IPS-18c (cell line): ENCODE measurements at regions not wholly inside any gene's neighbourhood (a gene's known extent, or its start where the extent isn't known, plus 50 kb on each side); places are given as distances from the start of the nearest gene placed in this dataset.

Source experiments
- H3K4me3 ChIP-seq: 2 replicates; pipeline ENCODE4 v1.7.0; 2013; ENCODE audit warnings: low read depth, mild to moderate bottlenecking, low read length, moderate library complexity; ENCODE audit not compliant: insufficient read depth
- H3K9me3 ChIP-seq: one replicate; pipeline ENCODE4 v1.6.1; 2013; ENCODE audit warnings: mild to moderate bottlenecking, low read length, moderate library complexity; ENCODE audit not compliant: control insufficient read depth, insufficient read depth

DNA sequence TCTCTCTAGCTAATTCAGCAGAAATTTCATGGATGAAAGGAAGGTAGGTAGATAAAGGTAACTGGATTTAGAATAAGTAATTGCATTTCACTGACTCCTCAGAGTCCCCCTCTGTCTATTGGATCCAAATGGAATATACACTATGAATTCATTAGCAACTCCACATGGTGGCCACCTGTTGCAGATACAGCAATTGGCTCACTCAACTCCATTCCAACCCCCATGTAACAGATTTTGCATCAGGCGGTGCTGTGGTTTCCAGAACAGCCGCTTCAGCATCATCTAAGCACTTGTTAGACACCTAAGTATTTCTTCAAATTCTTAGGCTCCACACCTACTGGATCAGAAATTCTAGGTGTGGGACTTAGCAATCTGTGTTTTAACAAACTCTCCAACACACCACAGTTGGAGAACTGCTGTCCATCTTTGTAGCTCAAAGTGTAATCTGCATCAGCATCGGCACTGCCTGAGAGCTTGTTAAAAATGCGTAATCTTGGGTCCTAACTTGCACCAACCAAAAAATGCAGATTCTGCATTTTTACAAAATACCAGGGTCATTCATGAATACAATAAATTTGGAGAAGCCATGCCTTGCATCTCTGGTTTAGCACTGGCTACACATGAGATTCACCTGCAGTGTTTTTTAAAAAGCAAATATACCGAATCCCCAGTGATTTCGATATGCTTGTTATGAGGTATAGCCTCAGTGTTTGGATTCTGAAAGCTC, 413.8 kb upstream of the CD180 start:
- H3K9me3 ChIP-seq: no peaks in the 10 kb centered on the region
- H3K4me3 ChIP-seq: no peak overlapping the region

DNA sequence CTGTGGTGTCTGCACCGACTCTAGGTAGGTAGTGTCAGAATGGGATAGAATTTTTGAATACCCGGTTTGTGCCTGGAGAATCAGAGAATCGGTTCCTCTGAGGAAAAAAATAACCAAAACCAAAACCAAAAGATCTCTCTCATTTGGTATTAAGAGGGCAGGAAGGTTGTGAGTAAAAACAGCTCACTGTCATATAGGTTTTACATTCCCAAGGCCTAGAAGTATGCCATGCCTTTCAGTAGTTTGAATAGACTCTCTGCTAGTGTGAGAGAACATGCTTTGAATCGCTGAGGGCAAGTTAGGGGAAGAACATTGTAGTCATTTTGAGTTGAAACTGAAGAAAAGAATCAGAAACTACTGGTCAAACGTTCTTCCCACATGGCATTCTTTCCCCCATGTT, 411.4 kb upstream of the CD180 start:
- Histone ChIP-seq H3K9me3 (peaks cover 2% of the 10 kb centered on the region), H3K4me3 (no peak overlapping the region)

DNA sequence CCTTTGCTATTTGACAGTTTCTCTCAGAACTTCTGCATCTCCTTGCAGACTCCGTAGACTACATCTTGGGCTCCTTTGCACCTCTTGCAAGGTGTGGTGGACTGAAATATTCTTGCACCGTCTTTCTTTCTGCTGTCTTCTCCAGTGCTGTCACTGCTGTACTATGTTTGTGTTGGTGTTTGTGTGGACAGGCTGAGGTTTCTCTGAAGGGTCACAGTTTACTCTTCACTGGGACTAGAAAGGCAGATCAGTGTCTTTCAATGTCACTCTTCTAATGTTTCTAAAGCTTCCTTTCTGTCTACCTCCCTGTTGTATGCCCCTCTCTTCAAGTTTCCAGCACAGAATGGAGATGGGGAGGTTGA, 410.0 kb upstream of the CD180 start:
- Histone ChIP-seq H3K9me3 (peaks cover 2% of the 10 kb centered on the region), H3K4me3 (no peak overlapping the region)

DNA sequence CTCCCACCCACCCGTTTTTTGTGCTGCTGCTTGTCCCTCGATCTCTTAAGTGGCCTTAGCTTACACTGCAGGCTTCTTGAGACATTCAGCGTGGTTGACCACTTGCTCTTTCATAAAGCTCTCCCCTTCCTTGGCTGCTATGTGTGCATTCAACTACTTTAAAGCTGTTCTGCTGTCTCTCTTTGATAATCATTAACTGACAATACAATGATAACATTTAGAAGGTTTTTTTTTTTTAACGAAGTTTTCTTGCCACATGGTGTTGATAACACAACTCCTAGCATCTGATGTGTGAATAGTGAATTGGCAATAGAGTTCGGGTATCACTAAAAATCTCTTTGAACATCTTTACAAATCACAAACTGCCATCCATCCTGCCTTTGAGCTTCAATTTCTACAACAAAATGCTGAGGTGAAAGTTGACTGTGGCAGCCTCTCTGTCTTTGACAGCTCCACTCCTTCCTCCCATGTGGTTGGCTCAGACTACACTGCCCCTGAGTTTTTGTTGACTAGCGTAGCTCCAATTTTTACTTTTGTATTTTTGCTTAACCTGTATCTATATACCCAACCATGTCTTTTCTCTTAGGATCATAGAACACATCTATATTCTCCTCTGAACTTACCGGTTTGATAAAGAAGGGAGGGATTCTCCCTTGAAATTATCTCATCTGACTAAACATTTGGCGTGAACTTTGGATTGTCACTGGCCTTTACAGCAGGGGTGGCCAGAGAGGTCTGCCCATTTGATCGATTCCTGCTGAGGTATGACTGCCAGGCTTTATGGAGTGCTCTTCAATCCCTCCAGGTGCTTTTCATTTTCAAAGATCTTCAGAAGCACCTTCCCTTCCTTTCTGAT, 409.4 kb upstream of the CD180 start:
- no peak overlapping the region for H3K4me3 ChIP-seq
- H3K9me3 ChIP-seq: peaks cover 2% of the 10 kb centered on the region

DNA sequence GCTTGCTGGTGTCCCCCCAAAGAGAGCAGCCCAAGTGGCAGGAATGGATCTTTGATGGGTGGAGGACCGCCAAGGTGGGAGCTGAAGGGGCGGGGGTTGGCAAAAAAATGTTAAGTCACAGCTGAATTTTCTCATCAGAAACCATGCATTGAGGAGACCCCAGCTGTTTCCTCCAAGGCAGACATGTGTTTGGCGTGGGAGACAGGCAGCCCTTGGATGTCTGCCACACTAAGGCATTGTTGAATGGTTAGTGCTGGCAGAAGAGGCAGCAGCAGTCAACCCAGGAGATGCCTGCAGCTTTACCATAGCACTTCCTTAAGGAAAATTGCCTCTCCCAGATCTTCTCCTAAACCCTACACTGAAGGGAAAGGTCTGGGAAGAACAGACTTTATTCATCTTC, 394.9 kb upstream of the CD180 start:
- Histone ChIP-seq H3K9me3 (no peaks in the 10 kb centered on the region), H3K4me3 (no peak overlapping the region)

DNA sequence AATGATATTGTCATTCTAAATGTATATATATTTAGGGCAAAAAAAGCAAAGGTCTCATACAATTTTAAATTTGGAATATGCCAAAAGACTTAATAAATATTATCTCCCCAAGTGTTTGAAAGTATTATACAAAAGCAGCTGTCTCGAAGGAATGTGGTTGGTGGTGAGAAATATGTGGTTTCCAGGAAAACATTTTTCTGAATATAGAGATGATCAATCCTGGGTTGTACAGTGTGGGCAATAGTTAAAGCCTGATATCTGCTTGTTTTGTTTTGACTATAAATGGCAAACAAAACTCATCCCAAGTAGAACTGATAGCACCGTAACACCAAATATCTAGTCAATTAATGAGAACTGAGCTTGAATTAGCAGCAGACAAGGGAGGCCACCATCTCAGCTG, 391.8 kb upstream of the CD180 start:
- H3K9me3 ChIP-seq: no peaks in the 10 kb centered on the region

DNA sequence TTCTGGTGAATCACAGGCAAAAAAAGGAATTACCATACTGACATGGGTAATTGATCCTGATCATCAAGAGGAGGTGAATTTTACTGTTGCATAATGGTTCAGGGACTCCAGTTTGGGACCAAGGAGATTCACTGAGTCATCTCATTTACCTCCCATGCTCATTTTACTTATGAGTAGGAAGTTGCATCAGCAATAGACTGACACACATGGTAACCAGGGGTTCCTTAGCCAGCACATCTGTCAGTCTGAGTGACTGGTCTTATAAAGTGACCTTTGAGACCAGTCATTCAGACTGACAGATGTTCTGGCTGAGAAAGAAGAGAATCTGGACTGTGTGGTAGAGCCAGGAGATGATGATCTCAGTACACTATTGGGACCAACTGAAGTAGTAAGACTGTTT, 384.6 kb upstream of the CD180 start:
- Histone ChIP-seq H3K9me3 (no peaks in the 10 kb centered on the region), H3K4me3 (no peak overlapping the region)

More for the DNA sequence above, 391.8 kb upstream of the CD180 start:
- no peak overlapping the region for H3K4me3 ChIP-seq

DNA sequence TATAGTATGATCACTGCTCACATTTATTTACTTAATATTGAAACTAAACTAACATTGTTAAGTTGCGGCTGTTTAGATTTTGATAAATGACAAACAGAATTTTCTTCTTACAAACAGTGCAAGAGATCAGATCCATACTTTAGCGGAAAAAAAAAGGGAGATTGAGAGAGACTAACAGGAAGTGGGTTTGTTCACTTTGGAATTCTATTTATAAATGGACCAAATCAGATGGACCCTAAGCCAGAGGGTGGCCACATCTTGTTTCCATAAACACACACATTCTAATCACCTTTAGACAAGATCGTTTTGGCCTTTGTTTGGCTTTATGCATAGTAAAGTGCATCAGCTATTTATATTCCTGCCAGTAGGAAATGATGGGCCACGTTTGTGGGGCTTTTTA, 381.4 kb upstream of the CD180 start:
- H3K9me3 ChIP-seq: no peaks in the 10 kb centered on the region
- no peak overlapping the region for H3K4me3 ChIP-seq

DNA sequence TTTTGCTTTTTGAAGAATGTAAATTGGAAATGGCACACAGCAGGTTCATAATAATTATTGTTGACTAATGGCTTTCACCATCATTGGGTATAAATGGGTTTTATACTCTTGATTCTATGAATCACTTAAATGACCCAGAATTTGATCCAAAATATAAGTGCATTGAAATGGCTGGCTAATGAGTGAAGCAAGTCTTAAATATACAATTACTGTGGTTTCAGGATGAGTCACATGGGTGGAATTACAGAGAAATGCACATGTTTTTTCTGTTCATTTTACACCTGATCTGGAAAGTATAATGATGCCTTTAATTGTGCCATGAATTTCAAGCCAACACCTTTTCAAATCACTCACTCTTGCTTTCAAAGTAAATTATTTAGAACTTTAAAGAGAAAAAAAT, 380.8 kb upstream of the CD180 start:
- Histone ChIP-seq H3K9me3 (no peaks in the 10 kb centered on the region), H3K4me3 (no peak overlapping the region)

DNA sequence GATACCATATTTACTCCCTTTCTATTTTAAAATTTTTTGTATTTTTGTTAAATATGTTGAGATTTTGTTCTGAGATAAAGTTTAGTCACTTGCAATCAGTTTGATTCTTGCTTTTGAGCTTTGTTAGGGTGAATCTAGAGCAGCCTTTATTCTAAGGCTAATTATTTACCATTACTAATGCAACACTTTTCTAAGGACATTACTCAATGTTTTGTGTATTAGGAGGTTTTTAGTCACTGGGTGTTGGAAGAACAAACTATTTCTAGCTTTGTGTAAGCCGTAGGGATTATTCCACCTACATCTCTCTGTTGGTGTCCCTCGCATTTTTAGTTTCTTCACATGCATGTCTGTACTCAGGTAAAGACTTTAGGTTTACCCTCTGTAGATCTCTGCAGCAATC, 379.5 kb upstream of the CD180 start:
- H3K4me3 ChIP-seq: no peak overlapping the region
- H3K9me3 ChIP-seq: no peaks in the 10 kb centered on the region

DNA sequence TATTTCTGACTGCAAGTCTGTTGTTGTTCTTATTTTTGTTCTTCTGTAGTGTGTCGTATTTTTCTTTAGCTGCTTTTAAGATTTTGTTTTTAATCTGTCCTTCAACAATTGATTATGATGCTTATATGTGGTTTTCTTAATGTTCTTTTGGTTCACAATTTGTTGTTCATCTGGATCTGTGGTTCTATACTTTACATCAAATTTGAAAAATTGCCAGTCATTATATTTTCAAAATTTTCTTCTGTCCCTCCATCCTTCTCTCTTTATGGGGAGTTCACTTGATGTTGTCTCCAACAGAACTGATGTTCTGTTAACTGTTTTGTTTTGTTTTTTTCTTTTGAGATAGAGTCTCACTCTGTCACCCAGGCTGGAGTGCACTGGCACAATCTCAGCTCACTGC, 378.5 kb upstream of the CD180 start:
- Histone ChIP-seq H3K9me3 (no peaks in the 10 kb centered on the region), H3K4me3 (no peak overlapping the region)

DNA sequence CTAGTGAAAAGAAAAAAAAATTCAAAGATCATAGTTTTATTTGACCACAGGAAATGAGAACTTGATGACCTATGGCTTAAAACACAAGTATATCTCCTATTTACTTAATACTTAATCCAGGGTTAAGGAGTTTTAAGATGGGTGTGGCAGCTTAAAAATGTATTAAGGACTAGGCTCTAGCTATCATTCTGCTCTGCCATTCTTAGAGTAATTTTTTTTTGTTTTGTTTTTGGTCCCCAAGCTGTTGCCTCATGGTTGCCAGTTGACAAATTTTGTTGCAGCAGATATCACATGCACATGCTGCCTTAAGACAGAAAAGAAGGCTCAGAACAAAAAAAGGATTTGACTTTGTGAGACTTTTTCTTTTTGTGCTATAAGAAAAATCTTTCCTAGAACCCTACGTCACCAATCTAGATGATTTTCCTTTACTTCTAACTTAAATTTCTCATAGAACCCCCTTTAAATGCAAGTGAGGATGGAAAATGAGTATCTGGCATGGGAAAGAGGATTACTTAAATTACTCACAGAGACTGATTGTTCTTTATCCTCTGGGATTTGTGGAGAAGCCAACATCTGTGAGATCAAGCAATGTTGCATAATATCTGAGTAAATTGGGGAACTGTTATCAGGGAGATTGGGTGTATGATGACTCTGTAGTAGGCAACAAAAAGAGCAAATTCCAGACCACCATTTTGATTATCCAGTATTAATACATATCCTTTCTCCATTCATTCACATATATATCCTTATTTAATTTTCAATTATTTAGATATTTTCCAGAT, 364.7 kb upstream of the CD180 start:
- no peak overlapping the region for H3K4me3 ChIP-seq
- no peaks in the 10 kb centered on the region for H3K9me3 ChIP-seq

DNA sequence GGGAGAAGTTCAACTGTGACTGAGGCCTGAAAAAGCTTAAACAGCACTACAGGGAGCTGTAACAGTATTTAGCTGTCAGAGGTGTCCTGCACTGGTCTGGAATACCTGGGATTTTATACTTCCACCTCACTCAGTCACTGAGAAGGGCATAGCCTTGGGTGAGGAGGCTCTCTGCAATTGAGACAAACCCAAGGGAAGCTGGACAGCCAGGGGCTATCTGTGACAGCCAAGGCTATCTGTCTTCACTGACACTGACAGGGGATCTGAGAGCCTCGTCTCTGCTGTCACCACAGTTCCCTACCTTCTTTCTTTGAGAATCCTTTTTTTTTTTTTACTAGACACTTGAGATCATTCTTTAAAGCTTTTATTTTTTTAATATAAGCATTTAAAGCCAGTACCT, 356.2 kb upstream of the CD180 start:
- no peaks in the 10 kb centered on the region for H3K9me3 ChIP-seq
- no peak overlapping the region for H3K4me3 ChIP-seq

DNA sequence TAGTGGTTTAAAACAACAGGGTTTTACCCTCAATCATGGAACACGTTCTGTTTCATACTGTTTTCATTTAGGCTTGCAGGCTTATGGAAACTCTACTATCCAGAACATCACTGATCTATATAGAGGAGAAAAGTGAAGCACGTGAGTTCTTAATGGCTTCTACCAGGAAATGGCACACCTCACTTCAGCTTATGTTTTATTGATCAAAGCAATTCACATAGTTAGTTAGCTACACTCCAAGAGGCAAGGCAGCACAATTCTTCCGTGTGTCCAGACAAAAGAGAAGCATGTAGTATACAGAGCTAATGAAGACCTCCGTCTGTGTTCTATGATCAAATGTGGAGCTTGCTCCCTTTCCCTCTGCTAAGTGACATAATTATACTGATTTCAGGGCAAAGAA, 353.3 kb upstream of the CD180 start:
- H3K4me3 ChIP-seq: no peak overlapping the region
- no peaks in the 10 kb centered on the region for H3K9me3 ChIP-seq

DNA sequence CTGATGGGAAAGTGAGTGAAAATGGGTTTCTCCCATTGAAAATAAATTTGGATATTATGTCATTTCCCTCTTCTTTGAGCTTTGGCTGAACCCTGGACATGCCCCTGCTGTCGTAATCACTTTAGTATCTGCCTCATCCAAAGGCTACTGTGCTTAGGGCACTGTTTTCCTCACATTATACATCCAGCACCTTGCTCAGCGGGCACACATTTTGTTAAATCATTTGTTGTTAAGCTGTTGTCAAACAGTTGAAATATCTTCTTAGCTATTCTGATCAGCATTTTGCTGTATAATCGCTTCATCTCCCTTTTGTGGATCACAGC, 352.7 kb upstream of the CD180 start:
- Histone ChIP-seq H3K4me3 (no peak overlapping the region), H3K9me3 (no peaks in the 10 kb centered on the region)

DNA sequence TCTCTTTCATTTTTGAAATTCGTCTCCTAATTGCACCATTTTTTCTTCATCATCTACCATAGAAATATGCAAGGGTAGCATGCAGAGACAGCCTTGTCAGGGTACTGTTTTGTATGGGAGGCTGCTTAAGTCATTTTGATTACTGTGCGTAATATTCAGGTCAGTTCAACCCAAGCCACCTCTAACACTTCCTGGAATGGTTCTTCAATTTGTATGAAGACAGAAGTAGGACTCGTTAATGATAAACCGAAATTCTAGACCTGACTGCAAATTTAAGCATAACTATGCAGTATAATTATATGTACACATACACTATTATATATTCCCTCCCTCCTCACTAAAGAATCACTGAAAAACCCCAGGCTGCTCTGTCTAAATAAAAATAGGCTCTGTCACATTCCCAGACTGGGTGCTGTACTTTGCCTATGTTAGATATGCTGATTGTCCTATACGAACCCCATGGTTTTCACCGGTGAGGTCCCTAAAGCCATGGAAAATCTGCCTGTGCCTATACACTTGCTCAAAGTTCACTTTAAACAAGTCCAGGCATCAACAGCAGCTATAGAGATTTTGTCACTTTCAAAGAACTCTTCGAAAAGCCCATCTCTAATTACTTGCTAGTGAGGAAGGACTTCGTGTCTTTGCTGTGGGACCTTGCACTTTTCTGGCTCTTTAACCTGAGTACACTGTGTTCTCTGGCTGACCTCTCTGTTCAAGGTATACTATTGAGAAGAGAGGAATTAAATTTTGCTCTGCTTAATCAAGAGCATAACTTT, 352.1 kb upstream of the CD180 start:
- no peaks in the 10 kb centered on the region for H3K9me3 ChIP-seq
- no peak overlapping the region for H3K4me3 ChIP-seq

DNA sequence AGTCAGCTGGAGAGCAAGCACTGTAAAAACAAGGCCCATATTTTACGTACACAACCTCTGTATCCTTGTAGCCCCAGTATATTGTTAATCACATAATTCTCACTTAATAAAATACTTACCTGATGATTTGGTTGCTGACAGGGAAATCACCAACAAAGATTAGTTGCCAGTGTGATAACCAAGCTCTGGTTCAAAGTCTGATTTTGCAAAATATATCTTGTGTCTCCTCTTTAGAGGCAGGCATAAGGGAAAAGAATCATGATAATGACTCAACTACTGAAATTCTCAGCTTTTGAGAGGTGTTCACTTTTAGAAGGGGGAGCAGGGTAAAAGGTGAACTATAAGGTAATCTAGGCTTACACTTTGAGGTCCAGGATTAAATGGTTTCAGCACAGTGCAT, 351.1 kb upstream of the CD180 start:
- Histone ChIP-seq H3K9me3 (no peaks in the 10 kb centered on the region), H3K4me3 (no peak overlapping the region)
